A673 (cell line): ENCODE measurements at regions not wholly inside any gene's neighbourhood (a gene's known extent, or its start where the extent isn't known, plus 50 kb on each side); places are given as distances from the start of the nearest gene placed in this dataset.

Experiments
- BruUV-seq: library from RNA; stranded (reverse); fragments of 400-500 nt; replicated peaks from 2 replicates; lab custom pipeline; 2021; lab: Mats Ljungman, UMichigan
- CTCF ChIA-PET: fragments of 300-600 bp; sonication (Branson Sonifier 250); formaldehyde crosslinking; loops from one replicate; lab custom pipeline; 2022; ENCODE audit warnings: antibody characterized with exemption; lab: Charles Lee
- POLR2A ChIA-PET: fragments of 300-600 bp; sonication (Branson Sonifier 250); formaldehyde crosslinking; loops from one replicate; lab custom pipeline; 2022; ENCODE audit warnings: antibody characterized with exemption; ENCODE audit not compliant: low non-redundant PET; lab: Charles Lee
- DNase-seq: peaks from one replicate; pipeline ENCODE4 v3.0.0-alpha.2; 2015; ENCODE audit warnings: low spot score
- H3K27ac ChIP-seq: fragments of 200-600 bp; sonication (generic); 2 replicates; pipeline ENCODE4 v1.5.1; 2016; ENCODE audit warnings: mixed run types, low read depth, mild to moderate bottlenecking, mixed read lengths, antibody characterized with exemption, low read length; ENCODE audit not compliant: poor library complexity, severe bottlenecking
- H3K27me3 ChIP-seq: fragments of 200-600 bp; sonication (generic); replicated peaks from 2 replicates; pipeline ENCODE4 v1.6.1; 2017; ENCODE audit warnings: mixed run types, low read depth, mild to moderate bottlenecking, mixed read lengths, antibody characterized with exemption, low read length; ENCODE audit not compliant: insufficient read depth, poor library complexity
- H3K36me3 ChIP-seq: fragments of 200-600 bp; sonication (generic); 2 replicates; pipeline ENCODE4 v1.6.1; 2016; ENCODE audit warnings: mixed run types, mild to moderate bottlenecking, mixed read lengths, antibody characterized with exemption, low read length; ENCODE audit not compliant: insufficient read depth, poor library complexity, severe bottlenecking
- H3K4me1 ChIP-seq: fragments of 200-600 bp; sonication (generic); 2 replicates; pipeline ENCODE4 v1.6.1; 2017; ENCODE audit warnings: mixed run types, mild to moderate bottlenecking, mixed read lengths, antibody characterized with exemption, low read length; ENCODE audit not compliant: insufficient read depth, poor library complexity, severe bottlenecking
- H3K4me3 ChIP-seq: fragments of 200-600 bp; sonication (generic); 2 replicates; pipeline ENCODE4 v1.5.1; 2016; ENCODE audit warnings: low read depth, mixed run types, mild to moderate bottlenecking, mixed read lengths, low read length; ENCODE audit not compliant: poor library complexity, severe bottlenecking
- H3K9me3 ChIP-seq: fragments of 200-600 bp; sonication (generic); 2 replicates; pipeline ENCODE4 v1.6.1; 2016; ENCODE audit warnings: mixed run types, low read depth, mild to moderate bottlenecking, mixed read lengths, antibody characterized with exemption, low read length; ENCODE audit not compliant: poor library complexity, severe bottlenecking
- EZH2 ChIP-seq: fragments of 200-600 bp; sonication (generic); IDR thresholded peaks from 2 replicates; pipeline ENCODE4 v1.6.1; 2017; ENCODE audit warnings: borderline replicate concordance, low read depth, mild to moderate bottlenecking, mixed read lengths, antibody characterized with exemption, low read length; ENCODE audit not compliant: poor library complexity, severe bottlenecking
- intact Hi-C: fragments of 100-400 bp; cut with micrococcal nuclease; formaldehyde crosslinking; loops from one replicate; pipeline ENCODE4 v1.10.0; 2022; ENCODE audit not compliant: unreplicated experiment
- TF ChIP-seq, protein P1 (sequence below): fragments of 300-800, 200-600 bp; sonication (generic); conservative IDR thresholded peaks from 2 replicates; pipeline ENCODE4 v1.5.1; 2017; ENCODE audit warnings: low read depth, mild to moderate bottlenecking, antibody characterized with exemption, low read length, moderate library complexity, mixed read lengths

DNA sequence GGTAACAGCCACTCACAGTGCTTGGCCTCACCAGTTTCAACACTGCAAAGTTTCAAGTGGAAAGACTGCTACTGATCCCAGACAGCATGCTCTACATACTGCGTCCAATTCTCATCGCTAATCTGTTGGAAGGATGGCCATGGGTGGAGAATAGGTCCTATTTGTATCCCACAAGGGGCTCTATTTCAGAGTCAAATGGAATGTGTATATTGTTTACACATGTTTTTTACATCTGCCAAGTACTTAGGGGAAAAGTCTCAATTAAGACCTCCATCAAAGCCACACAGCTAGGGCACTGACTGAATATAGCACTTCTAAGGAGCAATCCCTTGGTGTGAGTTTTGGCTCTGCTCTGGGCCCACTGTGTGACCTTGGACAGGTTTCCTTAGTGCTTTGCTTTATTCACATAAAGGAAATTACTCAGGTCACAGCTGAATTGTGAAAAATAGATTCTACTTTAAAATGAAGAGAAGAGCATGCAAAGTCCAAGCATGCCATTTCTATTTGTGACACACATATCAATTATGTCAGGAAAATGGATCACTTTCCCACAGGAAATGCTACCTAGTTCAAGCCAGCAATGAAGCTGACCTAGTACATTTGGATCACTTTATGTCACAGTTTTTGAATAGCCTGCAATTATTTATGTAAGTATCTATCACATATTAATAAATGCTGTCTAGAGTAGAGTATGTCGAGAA, 112.9 kb upstream of the STK17B start:
- TF ChIP-seq, protein P1, sequence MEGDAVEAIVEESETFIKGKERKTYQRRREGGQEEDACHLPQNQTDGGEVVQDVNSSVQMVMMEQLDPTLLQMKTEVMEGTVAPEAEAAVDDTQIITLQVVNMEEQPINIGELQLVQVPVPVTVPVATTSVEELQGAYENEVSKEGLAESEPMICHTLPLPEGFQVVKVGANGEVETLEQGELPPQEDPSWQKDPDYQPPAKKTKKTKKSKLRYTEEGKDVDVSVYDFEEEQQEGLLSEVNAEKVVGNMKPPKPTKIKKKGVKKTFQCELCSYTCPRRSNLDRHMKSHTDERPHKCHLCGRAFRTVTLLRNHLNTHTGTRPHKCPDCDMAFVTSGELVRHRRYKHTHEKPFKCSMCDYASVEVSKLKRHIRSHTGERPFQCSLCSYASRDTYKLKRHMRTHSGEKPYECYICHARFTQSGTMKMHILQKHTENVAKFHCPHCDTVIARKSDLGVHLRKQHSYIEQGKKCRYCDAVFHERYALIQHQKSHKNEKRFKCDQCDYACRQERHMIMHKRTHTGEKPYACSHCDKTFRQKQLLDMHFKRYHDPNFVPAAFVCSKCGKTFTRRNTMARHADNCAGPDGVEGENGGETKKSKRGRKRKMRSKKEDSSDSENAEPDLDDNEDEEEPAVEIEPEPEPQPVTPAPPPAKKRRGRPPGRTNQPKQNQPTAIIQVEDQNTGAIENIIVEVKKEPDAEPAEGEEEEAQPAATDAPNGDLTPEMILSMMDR, result no peak
- TF ChIP-seq EZH2, result no peak
- CTCF ChIA-PET, result no interaction called here
- Histone ChIP-seq H3K36me3 (no peaks in the 10 kb centered on the region), H3K27ac (no peak overlapping the region), H3K9me3 (no peaks in the 10 kb centered on the region), H3K4me3 (no peak overlapping the region), H3K4me1 (no peaks in the 10 kb centered on the region), H3K27me3 (no peaks in the 10 kb centered on the region)
- BruUV-seq, result no TSS peak
- POLR2A ChIA-PET, result no interaction called here
- DNase-seq, result no peak
- intact Hi-C loops, result no loop called here

GRCh38 chr2:196284866-196285557, 113.6 kb upstream of the STK17B start:
- no peaks in the 10 kb centered on the region for H3K27me3 ChIP-seq
- TF ChIP-seq, protein P1, result no peak
- TF ChIP-seq EZH2, result no peak
- no peak overlapping the region for H3K27ac ChIP-seq
- H3K36me3 ChIP-seq, result no peaks in the 10 kb centered on the region
- DNase-seq, result no peak
- H3K9me3 ChIP-seq, result no peaks in the 10 kb centered on the region
- no peak overlapping the region for H3K4me3 ChIP-seq
- BruUV-seq, result no TSS peak
- intact Hi-C loops, result no loop called here
- H3K4me1 ChIP-seq, result no peaks in the 10 kb centered on the region
- CTCF ChIA-PET, result no interaction called here
- POLR2A ChIA-PET, result no interaction called here

GRCh38 chr2:196286821-196287220, 115.4 kb upstream of the STK17B start:
- H3K36me3 ChIP-seq, result no peaks in the 10 kb centered on the region
- H3K27ac ChIP-seq, result no peak overlapping the region
- H3K4me1 ChIP-seq, result no peaks in the 10 kb centered on the region
- CTCF ChIA-PET, result no interaction called here
- POLR2A ChIA-PET, result no interaction called here
- no peak overlapping the region for H3K4me3 ChIP-seq
- BruUV-seq, result no TSS peak
- intact Hi-C loops, result no loop called here
- H3K9me3 ChIP-seq, result no peaks in the 10 kb centered on the region
- DNase-seq, result no peak
- H3K27me3 ChIP-seq, result no peaks in the 10 kb centered on the region
- TF ChIP-seq EZH2, result no peak
- TF ChIP-seq, protein P1, result no peak
